ENCODE measurements at regions not wholly inside any gene's neighbourhood (a gene's known extent, or its start where the extent isn't known, plus 50 kb on each side); places are given as distances from the start of the nearest gene placed in this dataset.

DNA sequence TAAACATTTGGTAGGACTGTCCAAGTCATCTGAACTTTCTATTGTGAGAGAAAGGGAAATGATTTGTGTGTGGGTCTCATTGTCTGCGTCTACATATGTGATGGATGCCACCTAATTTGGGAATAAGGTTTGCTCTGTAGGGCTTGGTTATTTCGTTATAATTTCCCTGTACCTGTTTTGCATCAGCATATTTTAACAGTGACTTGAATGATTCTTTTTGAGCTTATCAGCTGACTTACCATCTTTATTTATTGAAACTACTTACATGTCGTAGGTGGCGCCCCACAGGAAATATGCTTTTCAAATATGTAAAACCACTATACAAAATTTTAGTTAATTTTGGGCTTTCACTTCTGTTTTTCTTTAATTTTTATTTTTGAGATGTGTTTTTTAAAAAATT lies 56.5 kb upstream of the BCAT1 start:
- DNase-seq = no peak

DNA sequence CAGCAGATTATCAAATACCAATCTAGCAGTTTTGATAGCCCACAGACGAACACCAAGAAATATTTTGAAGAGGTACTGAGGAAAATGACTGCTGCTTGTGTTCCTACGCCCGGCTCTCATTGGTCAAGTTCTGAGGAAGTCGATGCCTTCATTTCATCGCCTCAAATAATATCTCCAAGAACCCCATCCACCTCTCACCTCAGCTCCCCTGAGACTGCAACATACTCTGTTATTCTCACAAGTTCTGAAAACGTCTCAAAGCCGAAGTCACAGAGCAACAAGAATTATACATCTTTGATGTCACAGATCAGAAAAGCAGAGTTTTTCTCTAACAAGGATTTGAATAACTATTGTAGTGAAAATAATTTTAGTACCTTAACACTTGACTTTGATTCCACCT lies 55.5 kb upstream of the BCAT1 start:
- DNase-seq = no peak

DNA sequence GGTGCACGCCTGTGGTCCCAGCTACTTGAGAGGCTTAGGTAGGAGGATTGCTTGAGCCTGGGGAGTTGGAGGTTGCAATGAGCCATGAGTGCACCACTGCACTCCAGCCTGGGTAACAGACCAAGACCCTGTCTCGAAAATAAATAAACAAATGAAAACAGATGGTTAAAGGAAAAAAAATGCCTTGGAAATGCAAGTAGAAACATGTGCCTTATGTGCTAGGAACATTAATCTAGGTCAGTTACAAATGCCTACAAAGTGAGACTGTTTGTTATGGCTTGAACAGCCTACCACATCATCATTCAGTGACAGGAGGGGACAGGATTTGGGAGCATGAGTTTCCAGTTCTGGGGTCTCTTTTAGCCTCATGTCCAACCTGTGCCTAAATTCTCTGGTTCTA lies 52.4 kb upstream of the BCAT1 start:
- DNase-seq = no peak

All from NCI-H1417 (cell line).